ENCODE measurements at regions not wholly inside any gene's neighbourhood (a gene's known extent, or its start where the extent isn't known, plus 50 kb on each side); places are given as distances from the start of the nearest gene placed in this dataset.

GRCh38 chr20:12464036-12464435, 544.7 kb upstream of the SPTLC3 start:
- no peak for TF ChIP-seq POLR2A (IDR thresholded peaks at IDR 0.05; ENCODE audit: low read depth)
- no peak for TF ChIP-seq EP300 (IDR thresholded peaks at IDR 0.05)
- TF ChIP-seq CTCF (IDR thresholded peaks at IDR 0.05) = no peak
